ENCODE measurements at regions not wholly inside any gene's neighbourhood (a gene's known extent, or its start where the extent isn't known, plus 50 kb on each side); places are given as distances from the start of the nearest gene placed in this dataset.

- Histone ChIP-seq H3K9me3 (peaks cover 0 to 24% (median 0%) of the 10 kb centered on the region in 11 donors), H3K27me3 (no peaks in the 10 kb centered on the region), H3K27ac (peak overlapping the region in 6 of 10 donors; percentile 11 to 79 (median 66)), H3K4me3 (no peak overlapping the region), H3K36me3 (no peaks in the 10 kb centered on the region), H3K4me1 (peaks cover 0 to 27% (median 13%) of the 10 kb centered on the region in 9 donors)
- no peak for ATAC-seq
- intact Hi-C loops (cut with DNase I): loop anchor here in 5 of 10 donors (5.0 to 10.0 kb wide), 5 partner anchors 52 to 142 kb away; no protein-coding TSS in a partner anchor
- no peak for DNase-seq
- 70 to 84% methylated on average over 3 of the region's 3 CpGs for WGBS, 2 donors
- TF ChIP-seq CTCF (IDR thresholded peaks at IDR 0.05): no peak
Measured at GRCh38 chr12:19896534-19896933, 457.2 kb downstream of the AEBP2 start.

- intact Hi-C loops (cut with DNase I): loop anchor here in 5 of 10 donors (5.0 to 10.0 kb wide), 5 partner anchors 53 to 143 kb away; no protein-coding TSS in a partner anchor
- Histone ChIP-seq H3K9me3 (peaks cover 0 to 24% (median 0%) of the 10 kb centered on the region in 11 donors), H3K36me3 (no peaks in the 10 kb centered on the region), H3K4me1 (peaks cover 0 to 27% (median 13%) of the 10 kb centered on the region in 9 donors), H3K4me3 (no peak overlapping the region), H3K27ac (peak overlapping the region in 8 of 10 donors; percentile 11 to 79 (median 66)), H3K27me3 (no peaks in the 10 kb centered on the region)
- peak in 5 of 8 donors; percentile 63 to 82 (median 72) for ATAC-seq
- TF ChIP-seq CTCF (IDR thresholded peaks at IDR 0.05): no peak
- 52 to 57% methylated on average over 2 of the region's 2 CpGs for WGBS, 2 donors
- no peak for DNase-seq
Measured at GRCh38 chr12:19897900-19898408, 458.7 kb downstream of the AEBP2 start.

GRCh38 chr12:19901841-19902240 lies 462.5 kb downstream of the AEBP2 start:
- H3K27me3 ChIP-seq: no peaks in the 10 kb centered on the region
- TF ChIP-seq CTCF (IDR thresholded peaks at IDR 0.05): no peak
- peaks cover 0 to 24% (median 0%) of the 10 kb centered on the region in 11 donors for H3K9me3 ChIP-seq
- DNase-seq: no peak
- ATAC-seq: no peak
- no peak overlapping the region for H3K4me3 ChIP-seq
- peaks cover 0 to 8% (median 3%) of the 10 kb centered on the region in 9 donors for H3K4me1 ChIP-seq
- no peaks in the 10 kb centered on the region for H3K36me3 ChIP-seq
- intact Hi-C loops (cut with DNase I): no loop called here
- no peak overlapping the region for H3K27ac ChIP-seq
- WGBS, 2 donors: 97 to 98% methylated on average over 1 of the region's 1 CpG

- TF ChIP-seq CTCF (IDR thresholded peaks at IDR 0.05): no peak
- Histone ChIP-seq H3K4me3 (no peak overlapping the region), H3K36me3 (no peaks in the 10 kb centered on the region), H3K4me1 (peaks cover 0 to 18% (median 0%) of the 10 kb centered on the region in 9 donors), H3K27ac (no peak overlapping the region), H3K9me3 (peaks cover 0 to 13% (median 0%) of the 10 kb centered on the region in 11 donors), H3K27me3 (no peaks in the 10 kb centered on the region)
- intact Hi-C loops (cut with DNase I): no loop called here
- DNase-seq (no peak), ATAC-seq (no peak)
- WGBS, 2 donors: 35 to 38% methylated on average over 1 of the region's 1 CpG
Measured at GRCh38 chr12:19904819-19905218, 463.5 kb upstream of the PDE3A start.

Measured in heart right ventricle (tissue), 16 donors.